ENCODE measurements at regions not wholly inside any gene's neighbourhood (a gene's known extent, or its start where the extent isn't known, plus 50 kb on each side); places are given as distances from the start of the nearest gene placed in this dataset.

DNA sequence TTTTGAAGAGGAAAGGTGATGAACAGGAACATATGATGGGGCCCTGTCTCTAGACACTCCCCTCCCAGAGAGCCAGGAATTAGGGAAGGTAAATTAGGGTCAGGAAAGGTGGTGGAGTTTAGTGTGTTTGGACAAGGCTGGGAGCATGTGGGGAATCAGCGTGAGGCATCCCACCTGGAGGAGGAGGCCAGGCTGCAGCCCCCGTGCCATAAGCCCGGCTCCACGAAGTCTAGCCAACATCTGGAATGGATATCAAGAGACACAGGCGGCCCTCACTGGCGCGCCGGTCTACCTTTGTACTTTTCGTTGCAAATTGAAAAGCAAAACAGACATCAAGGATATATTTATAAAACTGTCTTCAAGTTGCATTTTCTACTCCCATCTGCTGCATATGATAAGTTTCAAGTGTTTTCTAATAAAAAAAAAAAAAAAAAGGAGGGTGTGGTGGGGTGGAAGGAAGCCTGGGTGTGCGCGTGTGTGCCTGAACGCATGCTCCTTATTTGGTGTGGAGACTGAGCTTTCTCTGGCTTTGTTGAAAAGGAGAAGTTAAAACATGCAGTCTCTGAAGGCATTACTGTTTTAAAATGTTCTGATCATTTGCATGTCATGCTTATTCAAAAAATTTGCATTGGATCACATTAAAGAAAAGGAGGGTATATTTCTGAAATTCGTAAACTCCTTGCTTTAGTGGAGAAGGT, 546.7 kb upstream of the ID2 start:
- ChIA-PET CTCF (ENCODE audit: low intra/inter-chr PET ratio) (no interaction called here), POLR2A (no interaction called here)
- H3K4me2 ChIP-seq (ENCODE audit: insufficient read depth, low read length): no peak overlapping the region
- DNase-seq (ENCODE audit: extremely low read depth in 1 of 4, low spot score in 3 of 4): no peak
- no peak overlapping the region for H3K4me3 ChIP-seq
- intact Hi-C loops (cut with micrococcal nuclease) (no loop called here), in situ Hi-C loops (cut with MboI) (no loop called here)
- no peak overlapping the region for H3K27ac ChIP-seq (ENCODE audit: extremely low read depth, low read depth, low read length)
- no peak overlapping the region for H2AFZ ChIP-seq (ENCODE audit: low read depth, low read length)
- WGBS (ENCODE audit: insufficient coverage, low coverage, missing lambda C conversion rate): 0% methylated on average over 13 of the region's 13 CpGs
- no peak for ATAC-seq
- H3K79me2 ChIP-seq (ENCODE audit: control insufficient read depth, insufficient read depth, low read length): no peaks in the 10 kb centered on the region
- peaks cover 0 to 20% of the 10 kb centered on the region in 2 experiments; a peak in 3 of 5 replicates for H3K27me3 ChIP-seq (ENCODE audit: control insufficient read depth in 2 of 2, insufficient read depth in 2 of 2, low read length in 2 of 2)
- no peaks in the 10 kb centered on the region for H3K9me3 ChIP-seq (replicated peaks; ENCODE audit: control insufficient read depth, insufficient read depth, low read depth, low read length)
- no TSS peak for BruUV-seq (replicated peaks)
- H3K36me3 ChIP-seq (ENCODE audit: control insufficient read depth, insufficient read depth, low read length): no peaks in the 10 kb centered on the region
- H3K9ac ChIP-seq (ENCODE audit: insufficient read depth in 1 of 2, low read depth in 2 of 2, low read length in 2 of 2): no peak overlapping the region
- H3K4me1 ChIP-seq (replicated peaks in 1 of 2; ENCODE audit: control insufficient read depth in 2 of 2, insufficient read depth in 2 of 2, low read length in 2 of 2): no peaks in the 10 kb centered on the region
- no peak for FAIRE-seq
- no peaks in the 10 kb centered on the region for H4K20me1 ChIP-seq (replicated peaks; ENCODE audit: control insufficient read depth, insufficient read depth, low read length)
- H3K9me1 ChIP-seq (ENCODE audit: control insufficient read depth, insufficient read depth, low read length): no peaks in the 10 kb centered on the region
- TF ChIP-seq, protein P1, sequence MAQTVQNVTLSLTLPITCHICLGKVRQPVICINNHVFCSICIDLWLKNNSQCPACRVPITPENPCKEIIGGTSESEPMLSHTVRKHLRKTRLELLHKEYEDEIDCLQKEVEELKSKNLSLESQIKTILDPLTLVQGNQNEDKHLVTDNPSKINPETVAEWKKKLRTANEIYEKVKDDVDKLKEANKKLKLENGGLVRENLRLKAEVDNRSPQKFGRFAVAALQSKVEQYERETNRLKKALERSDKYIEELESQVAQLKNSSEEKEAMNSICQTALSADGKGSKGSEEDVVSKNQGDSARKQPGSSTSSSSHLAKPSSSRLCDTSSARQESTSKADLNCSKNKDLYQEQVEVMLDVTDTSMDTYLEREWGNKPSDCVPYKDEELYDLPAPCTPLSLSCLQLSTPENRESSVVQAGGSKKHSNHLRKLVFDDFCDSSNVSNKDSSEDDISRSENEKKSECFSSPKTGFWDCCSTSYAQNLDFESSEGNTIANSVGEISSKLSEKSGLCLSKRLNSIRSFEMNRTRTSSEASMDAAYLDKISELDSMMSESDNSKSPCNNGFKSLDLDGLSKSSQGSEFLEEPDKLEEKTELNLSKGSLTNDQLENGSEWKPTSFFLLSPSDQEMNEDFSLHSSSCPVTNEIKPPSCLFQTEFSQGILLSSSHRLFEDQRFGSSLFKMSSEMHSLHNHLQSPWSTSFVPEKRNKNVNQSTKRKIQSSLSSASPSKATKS (CRISPR knock-in tag; IDR thresholded peaks at IDR 0.05): no peak
- no peak for TF ChIP-seq ZNF75A (CRISPR knock-in tag; IDR thresholded peaks at IDR 0.05)
- TF ChIP-seq, protein P2, sequence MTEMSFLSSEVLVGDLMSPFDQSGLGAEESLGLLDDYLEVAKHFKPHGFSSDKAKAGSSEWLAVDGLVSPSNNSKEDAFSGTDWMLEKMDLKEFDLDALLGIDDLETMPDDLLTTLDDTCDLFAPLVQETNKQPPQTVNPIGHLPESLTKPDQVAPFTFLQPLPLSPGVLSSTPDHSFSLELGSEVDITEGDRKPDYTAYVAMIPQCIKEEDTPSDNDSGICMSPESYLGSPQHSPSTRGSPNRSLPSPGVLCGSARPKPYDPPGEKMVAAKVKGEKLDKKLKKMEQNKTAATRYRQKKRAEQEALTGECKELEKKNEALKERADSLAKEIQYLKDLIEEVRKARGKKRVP (CRISPR knock-in tag; IDR thresholded peaks at IDR 0.05): no peak
- TF ChIP-seq, protein P3, sequence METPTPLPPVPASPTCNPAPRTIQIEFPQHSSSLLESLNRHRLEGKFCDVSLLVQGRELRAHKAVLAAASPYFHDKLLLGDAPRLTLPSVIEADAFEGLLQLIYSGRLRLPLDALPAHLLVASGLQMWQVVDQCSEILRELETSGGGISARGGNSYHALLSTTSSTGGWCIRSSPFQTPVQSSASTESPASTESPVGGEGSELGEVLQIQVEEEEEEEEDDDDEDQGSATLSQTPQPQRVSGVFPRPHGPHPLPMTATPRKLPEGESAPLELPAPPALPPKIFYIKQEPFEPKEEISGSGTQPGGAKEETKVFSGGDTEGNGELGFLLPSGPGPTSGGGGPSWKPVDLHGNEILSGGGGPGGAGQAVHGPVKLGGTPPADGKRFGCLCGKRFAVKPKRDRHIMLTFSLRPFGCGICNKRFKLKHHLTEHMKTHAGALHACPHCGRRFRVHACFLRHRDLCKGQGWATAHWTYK (CRISPR knock-in tag; IDR thresholded peaks at IDR 0.05): no peak
- no peak for TF ChIP-seq NCOR1 (IDR thresholded peaks at IDR 0.05)
- TF ChIP-seq, protein P4, sequence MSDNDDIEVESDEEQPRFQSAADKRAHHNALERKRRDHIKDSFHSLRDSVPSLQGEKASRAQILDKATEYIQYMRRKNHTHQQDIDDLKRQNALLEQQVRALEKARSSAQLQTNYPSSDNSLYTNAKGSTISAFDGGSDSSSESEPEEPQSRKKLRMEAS (CRISPR knock-in tag; IDR thresholded peaks at IDR 0.05): no peak
- no peak for TF ChIP-seq PML (IDR thresholded peaks at IDR 0.05; ENCODE audit: low read length)
- TF ChIP-seq, protein P5, sequence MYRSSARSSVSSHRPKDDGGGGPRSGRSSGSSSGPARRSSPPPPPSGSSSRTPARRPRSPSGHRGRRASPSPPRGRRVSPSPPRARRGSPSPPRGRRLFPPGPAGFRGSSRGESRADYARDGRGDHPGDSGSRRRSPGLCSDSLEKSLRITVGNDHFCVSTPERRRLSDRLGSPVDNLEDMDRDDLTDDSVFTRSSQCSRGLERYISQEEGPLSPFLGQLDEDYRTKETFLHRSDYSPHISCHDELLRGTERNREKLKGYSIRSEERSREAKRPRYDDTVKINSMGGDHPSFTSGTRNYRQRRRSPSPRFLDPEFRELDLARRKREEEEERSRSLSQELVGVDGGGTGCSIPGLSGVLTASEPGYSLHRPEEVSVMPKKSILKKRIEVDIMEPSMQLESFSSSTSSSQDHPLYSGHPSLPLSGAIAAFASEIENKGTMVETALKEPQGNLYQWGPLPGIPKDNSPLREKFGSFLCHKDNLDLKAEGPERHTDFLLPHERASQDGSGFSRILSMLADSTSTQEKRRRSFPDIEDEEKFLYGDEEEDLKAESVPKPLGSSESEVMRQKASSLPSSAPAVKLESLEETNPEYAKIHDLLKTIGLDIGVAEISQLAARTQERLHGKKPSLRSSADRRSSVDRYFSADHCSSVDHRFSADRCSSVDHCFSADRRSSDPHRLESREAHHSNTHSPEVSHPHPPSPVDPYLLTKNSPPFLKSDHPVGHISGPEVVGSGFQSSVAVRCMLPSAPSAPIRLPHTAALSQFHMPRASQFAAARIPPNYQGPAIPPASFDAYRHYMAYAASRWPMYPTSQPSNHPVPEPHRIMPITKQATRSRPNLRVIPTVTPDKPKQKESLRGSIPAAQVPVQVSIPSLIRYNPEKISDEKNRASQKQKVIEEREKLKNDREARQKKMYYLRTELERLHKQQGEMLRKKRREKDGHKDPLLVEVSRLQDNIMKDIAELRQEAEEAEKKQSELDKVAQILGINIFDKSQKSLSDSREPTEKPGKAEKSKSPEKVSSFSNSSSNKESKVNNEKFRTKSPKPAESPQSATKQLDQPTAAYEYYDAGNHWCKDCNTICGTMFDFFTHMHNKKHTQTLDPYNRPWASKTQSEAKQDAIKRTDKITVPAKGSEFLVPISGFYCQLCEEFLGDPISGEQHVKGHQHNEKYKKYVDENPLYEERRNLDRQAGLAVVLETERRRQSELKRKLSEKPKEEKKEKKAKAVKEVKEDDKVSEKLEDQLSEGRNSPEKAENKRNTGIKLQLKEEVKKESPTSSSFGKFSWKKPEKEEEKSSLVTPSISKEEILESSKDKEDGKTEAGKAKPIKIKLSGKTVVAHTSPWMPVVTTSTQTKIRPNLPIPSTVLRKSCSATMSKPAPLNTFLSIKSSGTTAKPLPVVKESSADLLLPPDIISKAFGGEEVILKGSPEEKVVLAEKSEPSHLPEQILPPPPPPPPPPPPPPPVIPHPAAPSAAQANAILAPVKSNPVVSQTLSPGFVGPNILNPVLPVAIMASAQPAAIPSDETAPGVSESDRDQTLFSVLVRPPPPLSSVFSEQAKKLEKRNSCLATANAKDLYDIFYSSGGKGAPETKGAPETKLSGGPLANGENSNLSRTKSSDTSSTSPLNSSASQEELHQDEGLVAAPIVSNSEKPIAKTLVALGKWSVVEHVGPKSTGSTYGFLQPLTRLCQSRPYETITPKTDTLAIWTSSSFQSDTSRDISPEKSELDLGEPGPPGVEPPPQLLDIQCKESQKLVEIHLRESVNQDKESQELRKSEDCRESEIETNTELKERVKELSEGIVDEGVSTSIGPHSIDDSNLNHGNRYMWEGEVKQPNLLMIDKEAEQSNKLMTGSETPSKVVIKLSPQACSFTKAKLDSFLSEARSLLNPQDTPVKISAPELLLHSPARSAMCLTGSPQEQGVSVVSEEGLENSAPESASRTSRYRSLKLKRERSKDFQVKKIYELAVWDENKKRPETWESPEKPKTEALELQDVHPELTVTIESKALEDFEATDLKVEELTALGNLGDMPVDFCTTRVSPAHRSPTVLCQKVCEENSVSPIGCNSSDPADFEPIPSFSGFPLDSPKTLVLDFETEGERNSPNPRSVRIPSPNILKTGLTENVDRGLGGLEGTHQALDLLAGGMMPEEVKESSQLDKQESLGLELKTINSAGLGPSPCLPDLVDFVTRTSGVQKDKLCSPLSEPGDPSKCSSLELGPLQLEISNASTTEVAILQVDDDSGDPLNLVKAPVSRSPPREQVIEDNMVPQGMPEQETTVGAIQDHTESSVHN (IDR thresholded peaks at IDR 0.05; ENCODE audit: borderline replicate concordance in 1 of 2, low read depth in 1 of 2): no peak
- no peak for TF ChIP-seq ZNF583 (CRISPR knock-in tag; IDR thresholded peaks at IDR 0.05)

Data from K562 (cell line).